ENCODE measurements at regions not wholly inside any gene's neighbourhood (a gene's known extent, or its start where the extent isn't known, plus 50 kb on each side); places are given as distances from the start of the nearest gene placed in this dataset.

DNA sequence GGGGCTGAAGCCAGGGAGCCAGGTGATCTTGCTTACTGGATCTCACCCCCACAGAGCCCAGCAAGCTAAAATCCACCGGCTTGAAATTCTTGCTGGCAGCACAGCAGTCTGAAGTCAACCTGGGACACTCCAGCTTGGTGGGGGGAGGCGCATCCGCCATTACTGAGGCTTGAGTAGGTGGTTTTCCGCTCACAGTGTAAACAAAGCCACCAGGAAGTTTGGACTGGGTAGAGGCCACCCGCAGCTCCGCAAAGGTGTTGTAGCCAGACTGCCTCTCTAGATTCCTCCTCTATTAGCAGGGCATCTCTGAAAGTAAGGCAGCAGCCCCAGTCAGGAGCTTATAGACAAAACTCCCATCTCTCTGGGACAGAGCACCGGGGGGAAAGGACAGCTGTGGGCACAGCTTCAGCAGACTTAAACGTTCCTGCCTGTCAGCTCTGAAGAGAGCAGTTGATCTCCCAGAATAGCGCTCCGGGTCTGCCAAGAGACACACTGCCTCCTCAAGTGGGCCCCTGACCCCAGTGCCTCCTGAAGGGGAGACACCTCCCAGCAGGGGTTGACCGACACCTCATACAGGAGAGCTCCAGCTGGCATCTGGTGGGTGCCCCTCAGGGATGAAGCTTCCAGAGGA lies 206.3 kb upstream of the KHDRBS2 start:
- DNase-seq (ENCODE audit: low read depth in 2 of 3, low spot score in 2 of 3), result no peak

DNA sequence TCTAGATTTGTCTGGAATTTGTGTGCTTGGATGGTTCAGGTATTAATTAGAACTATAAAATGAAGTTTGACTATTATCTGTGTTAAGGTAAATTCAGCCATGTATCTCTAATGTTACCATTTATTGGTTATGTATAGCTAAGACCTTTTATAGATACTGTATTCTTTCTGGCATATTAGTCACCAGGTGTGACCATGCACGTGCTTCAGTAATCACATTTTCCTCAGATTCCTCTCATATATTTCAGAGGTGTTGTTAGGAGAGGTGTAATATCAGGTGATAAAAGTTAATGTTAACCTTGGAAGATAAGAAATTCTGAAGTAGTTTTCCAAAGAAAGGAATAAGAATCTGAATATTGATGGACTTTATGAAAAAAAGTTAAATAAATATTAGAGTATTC lies 194.5 kb upstream of the KHDRBS2 start:
- no peak for DNase-seq (ENCODE audit: low read depth in 2 of 3, low spot score in 2 of 3)

DNA sequence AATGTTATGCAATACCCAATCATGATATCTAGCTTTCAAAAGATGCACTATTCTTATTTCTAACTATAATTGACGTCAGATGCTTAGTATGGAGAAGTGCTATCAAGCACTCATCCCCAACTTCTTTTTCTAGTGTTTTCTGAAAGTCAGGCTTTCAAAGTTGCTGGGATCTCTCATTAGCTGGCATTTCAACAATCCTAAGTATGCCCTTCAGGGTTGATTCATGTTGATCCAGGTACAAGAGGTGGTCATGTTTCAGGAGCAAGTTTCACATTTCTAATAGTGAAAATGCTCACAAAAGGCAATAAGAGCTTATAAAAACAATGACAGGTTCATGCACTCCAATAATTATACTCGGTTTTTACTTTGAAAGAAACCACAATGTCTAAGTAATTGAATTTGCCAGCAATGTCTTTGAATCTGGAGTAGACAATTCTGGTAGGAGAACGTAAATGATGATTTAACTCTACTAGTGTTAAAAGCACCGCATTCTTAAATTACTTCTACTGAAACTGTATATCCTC lies 193.7 kb upstream of the KHDRBS2 start:
- no peak for DNase-seq (ENCODE audit: low read depth in 2 of 3, low spot score in 2 of 3)

DNA sequence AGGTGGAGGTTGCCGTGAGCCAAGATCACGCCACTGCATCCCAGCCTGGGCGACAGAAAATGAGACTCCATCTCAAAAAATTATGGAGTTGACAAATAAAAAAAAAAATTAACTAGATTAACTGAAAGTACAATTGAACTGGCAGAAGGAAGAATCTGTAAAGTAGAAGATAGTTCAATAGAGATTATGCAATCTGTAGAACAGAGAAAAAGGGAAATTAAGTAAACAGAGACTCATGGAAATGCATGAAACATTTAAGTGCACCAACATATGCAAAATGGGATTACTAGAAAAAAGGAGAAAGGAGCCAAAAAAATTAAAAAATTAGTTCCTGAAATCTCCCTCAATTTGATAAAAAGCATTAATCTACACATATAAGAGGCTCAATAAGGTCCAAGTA lies 188.8 kb upstream of the KHDRBS2 start:
- no peak for DNase-seq (ENCODE audit: low read depth in 2 of 3, low spot score in 2 of 3)

DNA sequence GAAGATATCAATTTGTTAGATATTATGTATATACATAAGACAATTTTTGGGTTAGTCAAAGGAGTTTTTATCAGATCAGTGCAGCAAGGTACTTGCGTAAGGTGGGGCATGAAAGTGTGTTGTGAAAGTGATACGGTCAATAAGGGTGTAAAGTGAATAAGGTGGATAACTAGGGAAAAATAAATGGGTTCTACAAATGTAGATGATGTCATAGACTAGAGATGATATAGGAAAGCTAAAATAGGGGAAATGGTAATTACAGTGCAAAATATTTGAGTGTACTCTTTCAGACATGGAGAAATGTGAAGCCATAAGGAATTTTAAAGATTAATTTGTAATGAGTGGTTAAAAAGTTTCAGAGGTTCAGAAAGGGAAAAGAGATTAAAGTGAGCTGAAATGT lies 180.6 kb upstream of the KHDRBS2 start:
- no peak for DNase-seq (ENCODE audit: low read depth in 2 of 3, low spot score in 2 of 3)

DNA sequence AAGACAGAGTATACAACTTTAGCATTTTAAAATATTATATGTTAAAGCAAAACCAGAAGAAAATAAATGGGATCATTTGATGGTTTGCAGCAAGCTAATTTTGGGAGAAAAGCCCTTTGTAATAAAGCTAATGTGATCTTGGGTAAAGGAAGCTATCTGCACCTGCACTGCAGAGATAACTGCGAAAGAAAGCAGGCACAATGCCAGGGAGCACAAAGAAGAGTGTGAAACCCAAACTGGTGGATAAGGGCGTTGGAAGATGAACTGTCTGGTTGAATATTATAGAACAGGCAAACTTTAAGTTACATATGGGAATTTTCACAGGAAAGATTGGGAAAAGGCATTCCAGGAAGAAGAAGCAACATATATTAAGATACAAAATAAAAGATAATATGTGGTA lies 179.2 kb upstream of the KHDRBS2 start:
- DNase-seq (ENCODE audit: low read depth in 2 of 3, low spot score in 2 of 3), result peak in 2 of 3 donors; percentile 29 to 46

DNA sequence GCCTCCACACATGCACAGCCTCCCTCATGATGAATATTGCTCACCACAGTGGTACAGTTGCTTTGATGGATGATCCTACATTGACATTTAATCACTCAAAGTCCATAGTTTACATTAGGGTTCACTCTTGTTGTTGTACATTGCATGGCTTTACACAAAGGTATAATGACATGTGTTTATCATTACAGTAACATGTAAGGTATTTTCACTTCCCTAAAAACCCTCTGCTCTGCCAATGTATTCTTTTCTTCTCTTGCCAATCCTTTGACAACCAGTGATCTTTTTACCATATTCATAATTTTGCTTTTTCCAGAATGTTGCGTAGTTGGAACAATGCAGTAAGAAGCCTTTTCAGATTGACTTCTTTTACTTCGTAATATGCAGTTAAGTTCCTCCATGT lies 166.6 kb upstream of the KHDRBS2 start:
- no peak for DNase-seq (ENCODE audit: low read depth in 2 of 3, low spot score in 2 of 3)

DNA sequence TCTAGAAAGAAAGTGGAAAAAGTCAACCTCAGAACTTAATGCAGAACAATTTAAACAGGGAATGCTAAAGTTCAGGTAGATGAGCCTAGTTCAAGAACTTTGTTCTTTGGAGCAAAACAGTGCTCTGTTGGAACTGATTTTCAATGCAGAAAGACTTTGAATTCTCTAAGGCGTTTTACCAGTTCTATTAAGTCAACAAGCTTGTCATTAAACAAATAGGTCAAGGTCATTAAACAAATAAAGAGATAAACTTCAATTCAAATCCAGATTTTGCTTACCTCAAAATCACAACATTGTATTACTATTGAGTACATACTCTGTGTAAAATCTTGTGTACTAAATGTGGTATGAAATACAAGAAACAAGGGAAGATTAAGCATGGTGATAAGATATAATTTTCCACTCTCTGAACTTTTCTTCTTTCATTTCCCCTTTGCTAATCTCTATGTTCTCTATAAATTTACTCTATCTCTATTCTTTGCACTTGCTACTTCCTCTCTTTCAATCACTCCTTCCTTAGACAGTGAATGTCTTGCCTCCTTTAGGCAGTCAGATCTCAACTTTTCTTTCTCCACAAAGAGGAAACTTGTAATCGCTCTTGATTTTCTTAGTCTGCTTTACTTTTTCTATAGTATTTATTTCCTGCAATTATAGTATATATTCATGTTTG lies 160.8 kb upstream of the KHDRBS2 start:
- DNase-seq (ENCODE audit: low read depth in 2 of 3, low spot score in 2 of 3), result no peak

DNA sequence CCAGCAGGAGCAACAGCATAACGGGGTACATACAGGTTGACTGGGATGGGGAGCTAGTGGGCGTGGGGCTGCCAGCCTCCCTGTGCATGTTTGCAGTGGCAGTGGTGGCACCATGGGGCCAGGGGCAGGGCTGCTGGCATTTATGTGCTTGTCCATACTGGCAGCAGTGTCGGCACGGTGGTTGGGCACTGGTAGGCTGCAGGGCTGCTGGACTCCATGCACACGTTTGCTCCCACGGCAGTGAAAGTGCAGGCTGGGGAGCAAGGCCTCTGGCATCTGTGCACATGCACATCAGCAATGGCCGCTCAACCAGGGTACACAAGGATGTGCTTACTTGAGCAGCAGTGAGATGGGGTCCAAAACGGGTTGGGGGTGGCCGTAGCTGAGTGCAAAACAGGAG lies 159.5 kb upstream of the KHDRBS2 start:
- no peak for DNase-seq (ENCODE audit: low read depth in 2 of 3, low spot score in 2 of 3)

DNA sequence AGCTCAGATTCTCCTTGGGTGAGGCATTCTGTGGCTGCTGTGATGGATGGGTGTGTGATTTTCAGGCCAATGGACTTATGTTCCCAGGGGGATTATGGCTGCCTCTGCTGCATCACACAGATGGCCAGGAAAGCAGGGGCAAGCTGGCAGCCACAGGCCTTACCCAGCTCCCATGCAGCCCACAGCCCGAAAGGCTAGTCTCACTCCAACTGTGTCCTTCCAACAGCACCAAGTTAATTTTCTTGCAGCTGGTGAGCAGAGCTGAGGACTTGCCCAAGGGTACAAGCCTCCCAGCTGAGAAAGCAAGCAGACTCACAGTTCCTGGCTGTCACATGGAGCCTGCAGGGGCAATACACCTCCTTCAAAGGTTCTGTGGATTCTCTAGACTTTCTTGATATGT lies 155.2 kb upstream of the KHDRBS2 start:
- DNase-seq (ENCODE audit: low read depth in 2 of 3, low spot score in 2 of 3), result no peak

DNA sequence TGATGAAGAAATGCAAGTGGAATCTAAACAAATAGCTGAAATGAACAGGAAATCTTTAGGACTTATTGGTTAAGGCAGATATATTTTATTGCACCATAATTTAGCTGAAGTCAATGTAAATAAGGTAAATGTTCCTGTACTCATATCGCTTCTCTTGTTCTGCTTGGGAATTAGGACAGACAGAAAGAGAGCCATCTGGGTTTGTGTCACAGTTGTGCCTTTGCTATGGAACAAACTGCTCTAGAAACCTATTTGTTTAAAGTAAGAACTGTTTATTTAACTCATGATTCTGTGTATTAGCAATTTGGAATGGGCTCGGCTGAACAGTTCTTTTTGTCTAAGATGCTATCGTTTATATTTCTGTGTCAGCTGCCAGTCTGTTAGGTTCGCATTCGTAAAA lies 143.8 kb upstream of the KHDRBS2 start:
- DNase-seq (ENCODE audit: low read depth in 2 of 3, low spot score in 2 of 3), result no peak

DNA sequence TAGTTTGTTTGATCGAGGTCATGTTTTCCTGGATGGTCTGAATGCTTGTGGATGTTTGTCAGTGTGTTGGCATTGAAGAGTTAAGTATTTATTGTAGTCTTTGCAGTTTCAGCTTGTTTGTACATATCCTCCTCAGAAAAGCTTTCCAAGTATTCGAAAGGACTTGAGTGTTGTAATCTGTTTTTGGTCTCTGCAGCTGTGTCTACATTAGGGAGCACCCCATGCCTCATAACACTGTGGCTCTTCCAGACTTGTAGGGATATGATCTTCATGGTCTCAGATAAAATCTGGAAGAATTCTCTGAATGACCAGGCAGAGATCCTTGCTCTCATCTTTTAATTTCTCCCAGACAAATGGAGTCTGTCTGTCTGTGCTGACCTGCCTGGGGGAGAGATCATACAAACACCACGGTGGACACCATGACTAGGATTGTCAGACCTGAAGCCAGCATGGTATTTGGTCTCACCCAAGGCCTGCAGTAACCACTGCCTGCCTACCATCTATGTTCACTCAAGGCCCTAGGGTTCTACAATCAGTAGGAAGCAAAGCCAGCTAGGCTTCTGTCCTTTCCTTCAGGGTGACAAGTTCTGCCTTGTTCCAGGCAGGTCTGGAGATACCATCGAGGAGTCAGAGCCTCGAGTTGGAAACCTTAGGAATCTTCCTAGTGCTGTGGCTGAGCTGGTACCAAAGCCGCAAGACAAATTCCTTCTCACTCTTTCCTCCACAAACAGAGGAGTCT lies 114.7 kb upstream of the KHDRBS2 start:
- no peak for DNase-seq (ENCODE audit: low read depth in 2 of 3, low spot score in 2 of 3)

DNA sequence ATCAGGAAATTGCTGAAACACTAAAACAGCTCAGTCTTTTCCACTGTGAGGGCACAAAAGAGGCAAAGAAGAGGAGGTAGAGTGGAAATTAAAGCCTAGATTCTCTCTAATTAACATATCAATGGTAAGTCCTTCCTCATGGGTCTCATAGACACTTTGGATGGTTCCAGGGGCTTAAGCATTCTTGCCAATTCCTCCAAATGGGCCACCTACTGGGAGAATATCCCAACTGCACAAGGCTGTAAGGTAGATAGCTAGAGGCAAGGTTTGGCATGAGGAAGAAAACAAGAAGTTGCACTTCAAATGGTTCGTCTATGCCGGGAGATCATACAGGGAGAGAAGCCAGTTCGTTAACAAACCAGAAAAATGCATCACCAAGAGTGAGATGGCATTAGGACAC lies 107.6 kb upstream of the KHDRBS2 start:
- DNase-seq (ENCODE audit: low read depth in 2 of 3, low spot score in 2 of 3), result no peak

DNA sequence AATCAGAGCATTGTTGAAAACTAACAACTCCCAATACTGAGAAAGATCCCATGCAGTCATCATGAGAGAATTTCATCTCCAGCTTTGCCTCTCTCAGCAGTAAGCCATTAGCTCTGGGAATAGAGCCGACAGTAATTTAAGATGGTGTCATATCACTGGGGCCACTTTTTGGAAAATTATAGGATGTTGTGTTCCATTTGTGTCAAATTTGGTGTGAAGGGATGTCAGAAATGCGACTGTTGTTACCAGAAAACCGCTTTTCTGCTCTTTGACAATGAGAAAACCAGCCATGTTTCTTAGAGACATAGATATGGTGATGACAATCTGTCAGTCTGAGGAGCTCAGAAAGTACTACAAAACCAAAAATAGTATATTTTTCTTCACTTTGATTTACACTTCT lies 106.3 kb upstream of the KHDRBS2 start:
- DNase-seq (ENCODE audit: low read depth in 2 of 3, low spot score in 2 of 3), result no peak

DNA sequence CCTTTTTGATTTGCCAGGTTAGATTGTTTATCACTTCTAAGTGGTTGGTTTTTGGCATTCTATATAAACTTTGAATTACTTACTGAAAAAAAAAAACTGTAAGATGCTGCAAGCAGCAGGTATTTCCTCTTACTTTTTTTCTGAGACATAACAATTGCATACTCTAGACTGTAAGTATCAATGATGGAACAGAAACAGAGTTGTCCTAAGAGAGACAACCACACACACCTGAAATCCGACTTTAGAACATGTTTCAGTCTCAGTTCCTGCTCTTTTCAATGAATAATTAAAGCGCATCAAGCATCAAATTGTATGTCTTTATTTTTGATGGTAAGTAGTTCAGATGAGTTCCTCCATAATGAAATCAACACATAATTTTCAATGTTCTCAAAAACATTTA lies 105.3 kb upstream of the KHDRBS2 start:
- no peak for DNase-seq (ENCODE audit: low read depth in 2 of 3, low spot score in 2 of 3)

DNA sequence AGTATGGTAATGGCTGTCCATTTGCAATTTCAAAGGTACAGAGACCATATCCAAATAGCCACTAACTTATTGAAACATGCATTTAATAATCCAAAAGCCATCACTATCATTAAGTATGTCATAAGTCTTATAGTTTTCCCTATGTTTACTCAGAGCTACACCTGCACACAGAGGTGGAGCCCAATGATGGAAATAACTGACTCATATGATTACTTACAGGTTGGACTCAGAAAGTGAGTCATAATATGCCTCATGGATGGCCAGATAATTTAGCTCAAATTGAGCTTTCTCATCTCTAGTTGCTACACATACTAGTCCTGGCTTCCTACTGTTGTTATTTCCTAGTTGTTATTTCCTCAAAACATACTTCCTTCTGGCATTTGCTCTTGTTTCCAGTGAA lies 104.4 kb upstream of the KHDRBS2 start:
- no peak for DNase-seq (ENCODE audit: low read depth in 2 of 3, low spot score in 2 of 3)

DNA sequence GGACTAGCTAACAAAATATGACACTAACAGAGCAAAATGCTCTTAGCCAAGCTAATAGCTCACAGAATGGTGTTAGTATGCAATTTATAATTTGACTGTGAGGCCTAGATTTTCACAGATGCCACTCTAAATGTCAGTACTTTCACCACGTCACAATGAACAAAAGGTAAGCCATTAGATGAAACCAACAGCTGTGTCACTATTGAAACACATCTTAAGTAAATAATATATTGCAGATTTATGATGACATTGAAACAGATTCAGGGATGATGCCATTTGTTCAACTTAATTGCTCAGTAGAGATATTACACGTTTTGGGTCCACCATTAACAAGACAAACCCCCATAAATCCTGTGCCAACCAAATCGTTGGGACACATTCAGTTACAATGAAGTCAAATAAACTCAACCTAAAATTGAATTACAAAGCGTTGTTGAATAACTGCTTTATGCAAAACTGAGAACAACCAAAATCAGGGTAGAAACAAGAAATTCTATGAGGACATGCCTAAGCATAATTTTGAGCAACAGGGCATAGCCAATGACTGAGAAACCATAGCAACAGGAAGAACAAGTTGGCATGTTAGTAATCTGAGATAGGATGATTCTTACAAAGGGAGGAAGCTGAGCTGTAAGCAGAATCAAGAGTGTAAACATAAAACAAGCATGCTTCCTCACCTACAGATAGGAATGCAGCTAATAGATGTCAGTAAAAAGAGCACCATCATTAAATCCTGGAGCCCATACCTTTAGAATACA lies 85.6 kb upstream of the KHDRBS2 start:
- no peak for DNase-seq (ENCODE audit: low read depth in 2 of 3, low spot score in 2 of 3)

DNA sequence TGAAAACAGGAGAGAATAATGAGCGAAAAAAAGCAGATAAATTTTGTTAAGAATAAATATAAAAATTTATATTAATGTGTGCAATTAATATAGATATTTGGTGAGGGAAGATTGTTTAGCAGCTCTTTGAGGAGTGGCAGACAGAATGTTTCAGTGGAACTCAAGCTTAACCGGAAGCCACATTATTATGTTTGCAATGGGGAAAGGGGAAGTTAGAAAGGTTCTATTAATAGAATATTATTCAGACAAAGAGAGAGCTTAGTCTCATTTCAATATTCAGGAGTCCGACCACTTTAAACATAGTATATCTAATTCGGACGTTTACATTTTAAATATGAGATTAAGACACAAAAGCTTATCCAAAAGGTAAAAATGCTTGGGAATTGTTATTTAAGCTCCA lies 81.6 kb upstream of the KHDRBS2 start:
- peak in 2 of 3 donors; percentile 46 to 83 for DNase-seq (ENCODE audit: low read depth in 2 of 3, low spot score in 2 of 3)

DNA sequence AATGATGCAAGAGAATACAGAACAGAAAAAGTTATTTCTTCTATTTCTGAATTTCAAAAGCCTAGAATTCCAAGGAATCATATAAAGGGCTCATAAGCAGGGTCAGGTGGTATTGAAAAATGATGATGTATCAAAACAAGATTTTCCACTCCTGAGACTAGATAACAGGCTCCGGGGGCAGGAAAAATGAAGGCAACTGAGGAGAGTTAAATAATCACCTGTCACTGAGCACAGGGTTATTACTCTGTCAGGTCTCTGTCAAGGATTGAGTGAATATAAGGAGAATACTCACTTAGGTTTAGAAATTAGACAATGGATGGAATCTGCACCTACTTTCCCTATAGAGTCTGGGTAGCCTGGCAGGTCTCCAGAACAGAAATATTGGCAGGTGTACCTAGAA lies 76.1 kb upstream of the KHDRBS2 start:
- no peak for DNase-seq (ENCODE audit: low read depth in 2 of 3, low spot score in 2 of 3)

DNA sequence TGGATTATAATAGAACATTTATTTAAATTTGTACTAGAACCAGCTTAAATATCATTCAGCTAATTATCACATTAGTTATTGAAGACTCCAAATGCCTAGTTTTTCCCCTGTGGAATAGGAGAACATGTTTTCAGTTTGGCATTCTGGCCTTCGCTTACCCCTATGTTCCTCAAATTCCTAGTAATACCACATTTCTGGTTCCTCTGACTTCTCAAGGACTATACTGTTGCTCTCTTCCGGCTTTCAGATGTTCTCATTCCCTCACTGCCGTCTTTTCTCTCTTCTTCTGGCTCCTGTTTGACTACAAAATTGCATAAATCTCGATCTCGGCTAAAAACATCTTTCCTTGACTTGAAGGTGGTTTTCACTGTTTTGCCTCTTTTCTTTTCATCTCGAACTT lies 71.8 kb upstream of the KHDRBS2 start:
- peak in 1 of 3 donors; percentile 10 for DNase-seq (ENCODE audit: low read depth in 2 of 3, low spot score in 2 of 3)

DNA sequence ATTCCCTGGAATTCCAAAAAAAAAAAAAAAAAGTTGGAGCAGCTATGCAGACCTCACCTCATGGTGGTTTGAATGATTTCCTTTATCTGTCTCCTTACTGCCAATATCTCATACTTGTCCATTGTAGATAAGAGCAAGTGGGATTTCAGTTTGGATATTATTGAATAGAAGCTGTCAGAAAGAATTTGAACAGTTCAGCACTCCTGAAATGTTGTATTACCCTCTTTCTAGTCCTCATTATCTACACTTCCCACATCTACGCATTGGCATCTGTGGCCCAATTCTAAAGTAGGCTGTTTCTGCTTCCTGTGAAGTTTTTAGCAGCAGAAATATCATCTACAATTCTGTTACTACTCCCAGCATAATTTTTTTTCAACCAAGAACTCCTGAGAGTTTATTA lies 68.2 kb upstream of the KHDRBS2 start:
- no peak for DNase-seq (ENCODE audit: low read depth in 2 of 3, low spot score in 2 of 3)

Measured in hematopoietic multipotent progenitor cell (in vitro differentiated cells).